Vagina (tissue), 2 donors: ENCODE measurements at regions not wholly inside any gene's neighbourhood (a gene's known extent, or its start where the extent isn't known, plus 50 kb on each side); places are given as distances from the start of the nearest gene placed in this dataset.

ENCODE experiments used
- POLR2A ChIP-seq, 2 donors: fragments of 450-650 bp; IDR thresholded peaks; one replicate each; pipeline ENCODE4 v1.6.1; 2017; ENCODE audit warnings: antibody characterized with exemption in 2 of 2, mild to moderate bottlenecking in 2 of 2, moderate library complexity in 2 of 2
- POLR2AphosphoS5 ChIP-seq, 2 donors: sonication (generic); formaldehyde crosslinking; IDR thresholded peaks; one replicate each; pipeline ENCODE4 v1.9.0; 2017; ENCODE audit warnings: antibody characterized with exemption in 2 of 2, mild to moderate bottlenecking in 2 of 2, low read depth in 1 of 2; ENCODE audit not compliant: insufficient read depth in 1 of 2

GRCh38 chr12:88986056-88986455, 366.2 kb downstream of the DUSP6 start:
- no peak for TF ChIP-seq POLR2AphosphoS5 (IDR thresholded peaks at IDR 0.05; ENCODE audit: insufficient read depth in 1 of 2, low read depth in 1 of 2)
- no peak for TF ChIP-seq POLR2A (IDR thresholded peaks at IDR 0.05)
